ENCODE measurements at regions not wholly inside any gene's neighbourhood (a gene's known extent, or its start where the extent isn't known, plus 50 kb on each side); places are given as distances from the start of the nearest gene placed in this dataset.
"Not testable (repeated sequence)": the region's sequence is repeated elsewhere in the genome, so short reads cannot be mapped to it uniquely, and the experiment has no call there.

DNA sequence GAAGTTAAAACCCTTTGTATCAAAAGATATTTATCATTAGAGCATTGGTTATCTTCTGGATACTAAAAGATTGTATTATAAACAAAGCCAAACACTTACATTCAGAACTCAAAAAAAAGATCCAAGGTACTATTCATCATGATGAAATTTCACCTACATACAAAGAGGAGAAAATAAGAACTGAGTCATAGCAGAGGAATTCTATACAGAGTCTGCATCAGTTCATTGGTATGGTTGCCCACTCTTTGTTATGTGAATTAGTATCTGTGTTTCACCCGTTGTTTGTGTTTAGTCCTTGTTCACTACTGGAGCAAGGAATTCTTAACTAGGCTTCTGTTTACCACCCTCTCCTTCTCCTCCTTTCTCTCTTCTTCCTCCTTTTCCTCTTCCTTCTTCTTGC, 157.9 kb downstream of the LNPK start:
- TF ChIP-seq, protein P1, sequence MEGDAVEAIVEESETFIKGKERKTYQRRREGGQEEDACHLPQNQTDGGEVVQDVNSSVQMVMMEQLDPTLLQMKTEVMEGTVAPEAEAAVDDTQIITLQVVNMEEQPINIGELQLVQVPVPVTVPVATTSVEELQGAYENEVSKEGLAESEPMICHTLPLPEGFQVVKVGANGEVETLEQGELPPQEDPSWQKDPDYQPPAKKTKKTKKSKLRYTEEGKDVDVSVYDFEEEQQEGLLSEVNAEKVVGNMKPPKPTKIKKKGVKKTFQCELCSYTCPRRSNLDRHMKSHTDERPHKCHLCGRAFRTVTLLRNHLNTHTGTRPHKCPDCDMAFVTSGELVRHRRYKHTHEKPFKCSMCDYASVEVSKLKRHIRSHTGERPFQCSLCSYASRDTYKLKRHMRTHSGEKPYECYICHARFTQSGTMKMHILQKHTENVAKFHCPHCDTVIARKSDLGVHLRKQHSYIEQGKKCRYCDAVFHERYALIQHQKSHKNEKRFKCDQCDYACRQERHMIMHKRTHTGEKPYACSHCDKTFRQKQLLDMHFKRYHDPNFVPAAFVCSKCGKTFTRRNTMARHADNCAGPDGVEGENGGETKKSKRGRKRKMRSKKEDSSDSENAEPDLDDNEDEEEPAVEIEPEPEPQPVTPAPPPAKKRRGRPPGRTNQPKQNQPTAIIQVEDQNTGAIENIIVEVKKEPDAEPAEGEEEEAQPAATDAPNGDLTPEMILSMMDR (IDR thresholded peaks at IDR 0.05; ENCODE audit: low read depth, low read length) = no peak
- no peak overlapping the region for H3K4me3 ChIP-seq (ENCODE audit: low read depth, low read length)

- H3K4me3 ChIP-seq (ENCODE audit: low read depth, low read length) = no peak overlapping the region
- TF ChIP-seq, protein P1 (IDR thresholded peaks at IDR 0.05; ENCODE audit: low read depth, low read length) = no peak
Measured at GRCh38 chr2:175843625-175844024, 158.4 kb downstream of the LNPK start.

GRCh38 chr2:175842996-175843395, 159.1 kb downstream of the LNPK start:
- H3K4me3 ChIP-seq (ENCODE audit: low read depth, low read length) = no peak overlapping the region
- TF ChIP-seq, protein P1 (IDR thresholded peaks at IDR 0.05; ENCODE audit: low read depth, low read length) = no peak

DNA sequence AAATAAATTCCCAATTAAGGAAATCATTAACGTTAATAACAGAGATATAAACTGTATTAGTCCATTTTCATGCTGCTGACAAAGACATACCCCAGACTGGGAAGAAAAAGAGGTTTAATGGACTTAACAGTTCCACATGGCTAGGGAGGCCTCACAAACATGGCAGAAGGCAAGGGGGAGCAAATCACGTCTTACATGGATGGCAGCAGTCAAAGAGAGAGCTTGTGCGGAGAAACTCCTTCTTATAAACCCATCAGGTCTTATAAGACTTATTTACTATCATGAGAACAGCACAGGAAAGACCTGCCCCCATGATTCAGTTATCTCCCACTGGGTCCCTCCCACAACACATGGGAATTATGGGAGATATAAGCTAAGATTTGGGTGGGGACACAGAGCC, 161.3 kb downstream of the LNPK start:
- H3K4me3 ChIP-seq (ENCODE audit: low read depth, low read length) = not testable (repeated sequence)

DNA sequence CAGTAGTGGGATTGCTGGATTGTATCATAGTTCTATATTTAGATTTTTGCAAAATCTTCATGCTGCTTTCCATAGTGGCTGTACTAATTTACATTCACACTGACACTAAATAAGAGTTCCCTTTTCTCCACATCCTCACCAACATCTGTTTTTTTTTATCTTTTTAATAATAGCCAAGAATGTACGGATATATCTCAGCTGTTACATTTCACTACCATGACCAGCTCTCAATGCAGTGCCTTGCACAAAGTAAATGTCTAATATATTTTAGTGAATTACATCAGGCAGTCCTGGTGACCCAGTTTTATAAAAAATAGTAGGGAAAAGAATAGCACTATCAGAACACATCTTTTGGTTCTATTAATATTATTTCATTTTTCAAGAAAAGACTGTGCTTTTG, 161.8 kb downstream of the LNPK start:
- H3K4me3 ChIP-seq (ENCODE audit: low read depth, low read length) = no peak overlapping the region
- TF ChIP-seq, protein P1 (IDR thresholded peaks at IDR 0.05; ENCODE audit: low read depth, low read length) = no peak

GRCh38 chr2:175838979-175839378, 163.1 kb downstream of the LNPK start:
- TF ChIP-seq, protein P1 (IDR thresholded peaks at IDR 0.05; ENCODE audit: low read depth, low read length) = no peak
- no peak overlapping the region for H3K4me3 ChIP-seq (ENCODE audit: low read depth, low read length)

- TF ChIP-seq, protein P1 (IDR thresholded peaks at IDR 0.05; ENCODE audit: low read depth, low read length) = no peak
- H3K4me3 ChIP-seq (ENCODE audit: low read depth, low read length) = no peak overlapping the region
Measured at GRCh38 chr2:175837046-175837445, 165.0 kb downstream of the LNPK start.

- TF ChIP-seq, protein P1 (IDR thresholded peaks at IDR 0.05; ENCODE audit: low read depth, low read length) = no peak
- H3K4me3 ChIP-seq (ENCODE audit: low read depth, low read length) = no peak overlapping the region
Measured at GRCh38 chr2:175836361-175836760, 165.7 kb downstream of the LNPK start.
